IPS DF 6.9 (cell line): ENCODE measurements at regions not wholly inside any gene's neighbourhood (a gene's known extent, or its start where the extent isn't known, plus 50 kb on each side); places are given as distances from the start of the nearest gene placed in this dataset.
A peak's percentile ranks its signal among the peaks of the same experiment; 100 is the strongest.

Source experiments
- DNase-seq: peaks from one replicate; pipeline ENCODE4 v3.0.0-alpha.2; 2013; ENCODE audit warnings: low read depth, low spot score
- H3K27ac ChIP-seq: one replicate; pipeline ENCODE4 v1.5.1; 2013; ENCODE audit warnings: low read length, control low read depth
- H3K27me3 ChIP-seq: 2 replicates; pipeline ENCODE4 v1.6.1; 2013; ENCODE audit warnings: mild to moderate bottlenecking, low read length; ENCODE audit not compliant: control insufficient read depth, insufficient read depth
- H3K36me3 ChIP-seq: 2 replicates; pipeline ENCODE4 v1.6.1; 2013; ENCODE audit warnings: low read length; ENCODE audit not compliant: control insufficient read depth, insufficient read depth
- H3K4me1 ChIP-seq: 2 replicates; pipeline ENCODE4 v1.6.1; 2013; ENCODE audit warnings: low read length; ENCODE audit not compliant: control insufficient read depth, insufficient read depth
- H3K4me3 ChIP-seq: 2 replicates; pipeline ENCODE4 v1.5.1; 2013; ENCODE audit warnings: mild to moderate bottlenecking, low read length
- H3K9me3 ChIP-seq: 2 replicates; pipeline ENCODE4 v1.6.1; 2013; ENCODE audit warnings: low read length, inconsistent platforms; ENCODE audit not compliant: control insufficient read depth, insufficient read depth
- WGBS: extraction: QIAGEN DNeasy Blood & Tissue Kit; methylation state at CpG from one replicate; pipeline ENCODE4 v1.1.7; 2013; ENCODE audit warnings: mixed read lengths, missing lambda C conversion rate; ENCODE audit not compliant: insufficient read length, insufficient coverage; 5-methylcytosine and 5-hydroxymethylcytosine counted together

DNA sequence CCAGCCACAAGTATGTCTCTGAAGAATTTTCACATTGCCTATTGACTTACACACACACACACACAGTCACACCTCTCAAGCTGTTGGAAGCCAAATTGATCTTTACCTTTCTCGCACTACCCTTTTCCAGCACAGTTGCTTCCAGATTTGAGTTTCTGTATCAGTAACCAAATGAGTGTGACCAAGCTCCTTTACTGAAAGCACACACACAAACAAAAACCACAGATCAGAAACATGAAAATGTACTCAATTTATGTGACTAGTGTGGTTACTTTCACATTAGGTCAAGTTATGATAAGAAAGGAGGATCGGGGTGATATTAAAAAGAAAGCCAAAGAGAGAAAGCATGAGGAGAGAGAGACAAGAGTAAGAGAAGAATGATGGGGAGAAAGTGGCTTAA is 993.9 kb upstream of the POU3F3 start:
- Histone ChIP-seq H3K27me3 (no peaks in the 10 kb centered on the region), H3K9me3 (no peaks in the 10 kb centered on the region), H3K4me1 (no peaks in the 10 kb centered on the region), H3K27ac (no peak overlapping the region), H3K36me3 (no peaks in the 10 kb centered on the region), H3K4me3 (no peak overlapping the region)
- 100% methylated on average over 1 of the region's 2 CpGs for WGBS
- no peak for DNase-seq

DNA sequence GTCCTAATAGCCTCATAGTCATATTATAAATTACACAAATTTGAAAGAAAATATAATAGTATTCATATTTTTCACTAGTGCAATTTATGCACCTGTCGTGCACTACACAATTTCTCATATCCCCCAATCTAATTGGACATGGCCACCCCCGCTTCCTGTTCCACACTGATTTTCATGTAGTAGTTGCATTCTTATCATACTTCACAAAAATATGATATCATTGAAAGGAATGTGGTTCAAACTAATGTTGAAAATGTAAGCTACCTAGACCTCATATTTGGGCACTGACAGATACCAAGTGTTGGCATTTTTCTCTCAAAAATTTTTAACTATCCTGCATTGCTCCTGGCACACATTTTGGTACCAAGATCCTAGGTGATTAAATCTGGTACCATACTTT is 985.5 kb upstream of the POU3F3 start:
- no peaks in the 10 kb centered on the region for H3K4me1 ChIP-seq
- no peaks in the 10 kb centered on the region for H3K36me3 ChIP-seq
- H3K27me3 ChIP-seq = no peaks in the 10 kb centered on the region; the same call in 1 of the 2 replicates
- H3K4me3 ChIP-seq = no peak overlapping the region
- no peak overlapping the region for H3K27ac ChIP-seq
- WGBS = no CpG with 5 or more reads among the region's 2 CpGs
- DNase-seq = no peak
- H3K9me3 ChIP-seq = no peaks in the 10 kb centered on the region

DNA sequence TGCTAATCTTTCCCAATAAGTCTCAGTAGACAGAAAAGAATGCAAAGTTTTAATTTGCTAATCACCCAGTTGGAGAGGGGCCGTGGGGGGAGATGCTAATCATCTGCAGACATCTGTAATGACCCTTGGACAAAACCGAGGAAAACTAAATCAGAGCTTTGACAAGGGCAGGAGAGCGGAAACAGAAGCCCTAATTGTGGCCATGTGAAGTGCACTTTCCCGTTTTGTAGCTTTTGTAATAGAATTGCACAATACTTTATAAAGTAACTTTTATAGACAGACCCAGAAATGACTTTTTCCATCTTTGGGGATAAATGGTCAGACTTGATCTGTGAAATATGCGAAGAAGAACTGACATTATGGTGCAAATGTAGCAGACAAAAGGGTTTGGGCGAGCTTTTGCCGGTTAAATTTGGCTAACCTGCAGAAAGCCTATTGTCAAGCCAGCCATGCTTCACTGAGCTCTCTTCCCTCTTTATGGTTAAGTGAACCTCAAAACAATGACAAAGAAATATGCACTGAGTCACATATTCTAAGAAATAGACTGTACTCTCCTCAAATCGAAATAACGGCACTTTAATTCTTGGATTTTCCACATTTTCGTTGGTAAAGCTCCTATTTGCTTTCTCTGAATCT is 980.1 kb upstream of the POU3F3 start:
- WGBS = no CpG with 5 or more reads among the region's 10 CpGs
- DNase-seq = no peak
- Histone ChIP-seq H3K9me3 (no peaks in the 10 kb centered on the region), H3K27ac (no peak overlapping the region), H3K4me3 (no peak overlapping the region), H3K27me3 (no peaks in the 10 kb centered on the region), H3K36me3 (no peaks in the 10 kb centered on the region), H3K4me1 (no peaks in the 10 kb centered on the region; the same call in 1 of the 2 replicates)

DNA sequence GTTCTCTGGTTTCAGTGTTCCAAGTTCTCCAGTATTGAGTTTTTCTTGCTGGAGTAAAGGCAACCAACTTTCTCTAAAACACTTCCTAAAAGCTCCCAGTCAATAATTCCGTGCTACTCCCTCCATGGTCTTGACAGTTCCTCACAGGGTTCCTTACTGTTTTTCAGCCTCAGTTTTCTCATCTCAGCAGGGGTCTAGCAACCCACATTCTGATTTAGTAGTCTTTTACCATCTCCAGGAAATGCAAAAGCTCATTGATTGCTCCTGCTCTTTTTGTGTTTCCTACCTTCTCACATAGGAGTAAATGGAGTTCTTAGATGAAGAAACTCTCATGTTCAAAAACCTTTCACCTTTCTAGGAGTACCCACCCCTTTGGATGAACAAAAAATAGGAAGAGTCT is 978.8 kb upstream of the POU3F3 start:
- H3K36me3 ChIP-seq = no peaks in the 10 kb centered on the region
- H3K9me3 ChIP-seq = no peaks in the 10 kb centered on the region
- H3K27ac ChIP-seq = no peak overlapping the region
- no CpG with 5 or more reads among the region's 1 CpG for WGBS
- H3K4me3 ChIP-seq = no peak overlapping the region
- no peaks in the 10 kb centered on the region; the same call in 1 of the 2 replicates for H3K4me1 ChIP-seq
- DNase-seq = peak; percentile 7
- H3K27me3 ChIP-seq = no peaks in the 10 kb centered on the region

DNA sequence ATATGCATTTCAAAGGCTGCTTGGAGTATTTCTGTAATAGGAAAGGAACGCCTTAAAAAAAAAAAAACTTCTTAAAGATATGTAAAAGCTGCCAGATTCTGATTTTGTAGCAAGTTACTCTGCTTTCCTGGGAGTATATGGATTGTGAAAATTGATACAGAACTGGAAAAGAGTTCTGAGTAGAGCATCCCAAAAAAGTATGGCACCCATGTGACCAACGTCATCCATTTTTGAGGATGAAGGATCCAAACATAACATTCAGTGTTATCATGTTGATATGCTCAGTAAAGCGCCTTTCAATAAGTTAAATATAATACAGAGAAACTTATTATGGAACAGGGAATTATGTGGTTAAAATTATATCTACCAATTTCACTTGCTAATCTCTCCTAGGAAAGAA is 978.4 kb upstream of the POU3F3 start:
- no CpG with 5 or more reads among the region's 3 CpGs for WGBS
- H3K9me3 ChIP-seq = no peaks in the 10 kb centered on the region
- no peaks in the 10 kb centered on the region; the same call in 1 of the 2 replicates for H3K4me1 ChIP-seq
- H3K36me3 ChIP-seq = no peaks in the 10 kb centered on the region
- H3K4me3 ChIP-seq = no peak overlapping the region
- H3K27ac ChIP-seq = no peak overlapping the region
- no peaks in the 10 kb centered on the region for H3K27me3 ChIP-seq
- DNase-seq = no peak

DNA sequence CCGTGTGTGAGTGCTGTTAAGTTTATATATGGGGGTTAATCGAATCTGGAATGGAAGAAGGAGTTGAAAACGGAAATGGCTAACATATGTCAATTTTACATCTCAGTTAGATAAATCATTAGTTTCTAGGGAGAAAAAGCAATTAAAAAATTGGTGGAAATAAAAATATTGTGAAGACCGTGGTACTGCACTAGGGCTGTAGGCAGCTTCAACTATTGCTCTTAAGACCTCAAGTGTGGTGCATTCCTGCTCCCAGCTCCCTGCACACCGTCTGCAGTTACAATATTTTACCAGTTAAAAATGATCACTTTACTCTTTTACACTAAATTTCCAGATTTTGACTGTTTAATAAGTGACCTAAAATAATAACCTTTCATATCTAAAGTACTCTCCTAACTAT is 977.3 kb upstream of the POU3F3 start:
- no CpG with 5 or more reads among the region's 5 CpGs for WGBS
- Histone ChIP-seq H3K36me3 (no peaks in the 10 kb centered on the region), H3K27me3 (no peaks in the 10 kb centered on the region), H3K4me1 (no peaks in the 10 kb centered on the region; the same call in 1 of the 2 replicates), H3K27ac (no peak overlapping the region), H3K4me3 (no peak overlapping the region), H3K9me3 (no peaks in the 10 kb centered on the region)
- DNase-seq = no peak

DNA sequence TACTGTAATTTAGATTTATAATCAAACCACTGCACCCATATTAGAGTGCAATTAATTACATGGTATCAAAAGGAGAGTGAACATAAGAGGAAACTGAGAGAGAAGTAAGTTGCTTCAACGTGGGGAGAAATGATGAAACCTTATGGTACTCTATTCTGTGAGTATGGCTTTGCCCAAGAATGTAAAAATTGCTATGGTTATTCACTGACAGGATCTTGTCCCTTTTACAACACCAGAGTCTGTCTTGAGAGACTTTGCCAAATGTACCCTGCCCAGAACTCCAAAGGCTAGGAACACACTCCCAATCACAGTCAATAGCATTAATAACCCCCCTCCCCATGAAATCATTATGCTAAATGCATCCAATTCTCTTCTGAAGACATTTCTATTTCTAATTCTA is 974.8 kb upstream of the POU3F3 start:
- DNase-seq = no peak
- no CpG with 5 or more reads among the region's 1 CpG for WGBS

DNA sequence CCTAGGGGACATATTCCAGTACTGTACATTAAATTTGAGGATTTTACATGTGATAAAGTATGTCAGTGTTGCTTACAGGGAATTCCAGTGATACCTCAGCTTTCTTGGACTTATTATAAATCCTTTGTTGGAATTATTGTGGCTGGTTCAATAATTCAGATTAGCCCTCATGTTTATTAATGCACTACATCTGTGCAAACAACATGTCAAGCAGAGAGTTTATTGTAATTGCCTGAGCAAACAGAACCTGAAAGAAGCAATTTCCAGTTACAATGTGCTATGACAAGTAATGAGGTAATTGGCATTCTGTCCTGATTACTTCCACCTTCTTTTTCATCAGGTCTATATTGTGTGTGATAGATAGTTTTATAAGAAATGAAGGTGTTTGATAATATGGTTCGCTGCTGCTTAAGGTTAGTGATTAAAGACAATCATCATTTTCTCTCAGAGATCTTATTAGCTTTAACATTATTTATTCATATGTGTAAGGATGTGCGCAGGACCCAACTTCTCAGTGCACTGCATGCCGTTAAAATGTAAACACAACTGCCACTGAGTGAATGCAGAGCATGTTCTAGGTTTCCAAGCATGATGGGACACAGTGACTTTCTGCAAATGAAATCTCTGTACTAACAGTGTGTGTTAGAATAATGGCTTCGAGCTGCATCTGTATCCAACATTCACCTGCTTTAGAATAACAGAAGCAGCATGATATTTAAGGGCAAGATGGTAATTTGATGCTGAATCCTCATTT is 973.7 kb upstream of the POU3F3 start:
- 100% methylated on average over 1 of the region's 4 CpGs for WGBS
- H3K27me3 ChIP-seq = no peaks in the 10 kb centered on the region
- no peaks in the 10 kb centered on the region for H3K36me3 ChIP-seq
- no peaks in the 10 kb centered on the region for H3K4me1 ChIP-seq
- H3K9me3 ChIP-seq = no peaks in the 10 kb centered on the region
- no peak overlapping the region for H3K4me3 ChIP-seq
- DNase-seq = no peak
- no peak overlapping the region for H3K27ac ChIP-seq

More for the DNA sequence above, 974.8 kb upstream of the POU3F3 start:
- H3K27ac ChIP-seq = no peak overlapping the region
- no peak overlapping the region for H3K4me3 ChIP-seq
- no peaks in the 10 kb centered on the region for H3K27me3 ChIP-seq
- no peaks in the 10 kb centered on the region for H3K9me3 ChIP-seq
- no peaks in the 10 kb centered on the region for H3K4me1 ChIP-seq
- H3K36me3 ChIP-seq = no peaks in the 10 kb centered on the region

DNA sequence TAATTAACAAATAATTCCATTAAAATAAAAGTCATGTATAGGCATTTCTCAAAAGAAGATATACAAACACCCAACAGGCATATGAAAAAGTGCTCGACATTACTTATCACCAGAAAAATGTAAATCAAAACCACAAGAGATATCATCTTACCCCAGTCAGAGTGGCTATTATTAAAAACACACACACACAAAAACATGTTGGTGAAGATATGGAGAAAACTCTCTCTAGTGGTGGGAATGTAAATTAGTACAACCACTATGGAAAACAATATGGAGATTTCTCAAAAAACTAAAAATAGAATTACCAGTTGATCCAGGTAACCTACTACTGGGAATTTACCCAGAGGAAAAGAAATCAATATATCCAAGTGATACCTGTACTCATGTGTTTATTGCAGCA is 966.3 kb upstream of the POU3F3 start:
- no peaks in the 10 kb centered on the region for H3K27me3 ChIP-seq
- no peak overlapping the region for H3K27ac ChIP-seq
- H3K4me3 ChIP-seq = no peak overlapping the region
- H3K36me3 ChIP-seq = no peaks in the 10 kb centered on the region
- H3K9me3 ChIP-seq = no peaks in the 10 kb centered on the region
- WGBS = no CpG with 5 or more reads among the region's 1 CpG
- no peak for DNase-seq
- H3K4me1 ChIP-seq = no peaks in the 10 kb centered on the region

DNA sequence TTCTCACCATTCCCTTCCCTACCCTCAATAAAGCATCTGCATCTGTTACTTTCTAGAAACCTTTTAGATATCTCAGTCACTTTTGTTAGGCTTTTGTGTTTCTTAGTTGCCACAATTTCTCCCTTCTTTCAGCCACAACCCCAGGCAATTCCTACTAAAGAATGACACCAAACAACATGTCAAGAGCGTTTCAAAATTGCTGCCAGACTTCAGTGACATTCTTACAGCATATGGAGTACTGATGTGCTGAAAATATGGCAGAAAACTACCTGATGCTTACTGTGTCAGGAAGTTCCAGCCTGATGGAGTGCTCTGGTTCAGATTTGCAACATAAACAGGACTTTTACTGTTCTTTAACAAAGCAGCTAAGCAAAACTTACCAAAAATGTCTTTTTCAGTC is 957.7 kb upstream of the POU3F3 start:
- DNase-seq = no peak
- no peaks in the 10 kb centered on the region for H3K9me3 ChIP-seq
- WGBS = no CpG with 5 or more reads among the region's 1 CpG
- no peak overlapping the region for H3K27ac ChIP-seq
- no peaks in the 10 kb centered on the region for H3K4me1 ChIP-seq
- no peaks in the 10 kb centered on the region for H3K27me3 ChIP-seq
- no peak overlapping the region for H3K4me3 ChIP-seq
- H3K36me3 ChIP-seq = no peaks in the 10 kb centered on the region

DNA sequence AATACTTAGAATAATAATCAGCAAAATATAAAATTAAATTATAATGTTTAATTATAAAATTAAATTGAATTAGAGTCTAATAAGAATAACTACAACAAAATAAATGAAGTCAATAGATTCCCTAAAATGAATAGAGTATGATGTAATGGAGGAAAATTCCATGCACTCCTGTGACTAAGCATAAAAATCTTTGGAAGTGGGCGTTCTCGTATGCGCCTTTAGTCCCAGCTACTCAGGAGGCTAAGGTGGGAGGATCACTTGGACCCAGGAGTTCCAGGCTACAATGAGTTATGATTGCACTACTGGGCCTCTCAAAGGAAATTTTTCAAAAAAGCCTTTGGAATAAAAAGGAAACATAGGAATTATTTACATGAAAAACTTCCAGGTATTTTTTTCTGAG is 955.4 kb upstream of the POU3F3 start:
- H3K27ac ChIP-seq = no peak overlapping the region
- DNase-seq = no peak
- H3K27me3 ChIP-seq = no peaks in the 10 kb centered on the region
- no CpG with 5 or more reads among the region's 3 CpGs for whole genome bisulfite sequencing
- no peaks in the 10 kb centered on the region for H3K36me3 ChIP-seq
- no peak overlapping the region for H3K4me3 ChIP-seq
- H3K4me1 ChIP-seq = no peaks in the 10 kb centered on the region
- no peaks in the 10 kb centered on the region for H3K9me3 ChIP-seq
